Spleen (tissue), 11 donors: ENCODE measurements at regions not wholly inside any gene's neighbourhood (a gene's known extent, or its start where the extent isn't known, plus 50 kb on each side); places are given as distances from the start of the nearest gene placed in this dataset.

Experiments used
- DNase-seq: peaks from one replicate; pipeline ENCODE4 v3.0.0-alpha.2; 2020
- H3K27ac ChIP-seq, 8 donors: fragments of 200-600 bp; sonication (generic) in 7 of 8; 1 replicate in 4 of 8; 2 replicates in 4 of 8; pipeline versions ENCODE4 v1.5.0 to v1.8.0; 2016 to 2021; ENCODE audit warnings: inconsistent platforms in 4 of 8, mild to moderate bottlenecking in 4 of 8, moderate library complexity in 1 of 8
- H3K27me3 ChIP-seq, 7 donors: fragments of 200-600 bp; sonication (generic) in 6 of 7; replicated peaks in 1 of 7; 1 replicate in 4 of 7; 2 replicates in 3 of 7; pipeline versions ENCODE4 v1.5.0 to v1.8.0; 2016 to 2021; ENCODE audit warnings: inconsistent platforms in 3 of 7, mild to moderate bottlenecking in 1 of 7
- H3K36me3 ChIP-seq, 6 donors: fragments of 200-600 bp; sonication (generic) in 5 of 6; 1 replicate in 4 of 6; 2 replicates in 2 of 6; pipeline versions ENCODE4 v1.5.0 to v1.8.0; 2016 to 2021; ENCODE audit warnings: inconsistent platforms in 2 of 6
- H3K4me1 ChIP-seq, 6 donors: fragments of 200-600 bp; sonication (generic) in 5 of 6; 1 replicate in 3 of 6; 2 replicates in 3 of 6; pipeline versions ENCODE4 v1.5.0 to v1.8.0; 2016 to 2021; ENCODE audit warnings: inconsistent platforms in 3 of 6
- H3K4me3 ChIP-seq, 8 donors: fragments of 200-600 bp; sonication (generic) in 7 of 8; 1 replicate in 4 of 8; 2 replicates in 4 of 8; pipeline versions ENCODE4 v1.5.0 to v1.8.0; 2016 to 2021; ENCODE audit warnings: inconsistent platforms in 4 of 8, mild to moderate bottlenecking in 4 of 8, moderate library complexity in 2 of 8
- H3K9me3 ChIP-seq, 8 donors: fragments of 200-600 bp; sonication (generic) in 7 of 8; 1 replicate in 4 of 8; 2 replicates in 4 of 8; pipeline versions ENCODE4 v1.5.0 to v1.8.0; 2016 to 2021; ENCODE audit warnings: inconsistent platforms in 4 of 8
- POLR2A ChIP-seq, 3 donors: fragments of 450-650 bp; IDR thresholded peaks; one replicate each; pipeline ENCODE4 v1.5.1; 2017; ENCODE audit warnings: antibody characterized with exemption in 3 of 3, mild to moderate bottlenecking in 1 of 3
- POLR2AphosphoS5 ChIP-seq, 3 donors: sonication (generic); formaldehyde crosslinking; IDR thresholded peaks; one replicate each; pipeline ENCODE4 v1.5.1; 2017; ENCODE audit warnings: antibody characterized with exemption in 3 of 3
- WGBS, 5 donors: extraction: QIAGEN DNeasy Blood & Tissue Kit in 3 of 5; methylation state at CpG; one replicate each; pipeline versions ENCODE4 v1.1.5 to v1.1.7; 2013 to 2018; 5-methylcytosine and 5-hydroxymethylcytosine counted together
- intact Hi-C: fragments of 100-400 bp; cut with DNase I; formaldehyde crosslinking; loops from one replicate; pipeline ENCODE4 v1.15.0; 2023; ENCODE audit warnings: low total_unique reads
- TF ChIP-seq, protein P1 (sequence below), 11 experiments: fragments of 200-600 bp in 7 of 11; fragments of 450-650 bp in 4 of 11; sonication (generic) in 4 of 11; IDR thresholded peaks in 8 of 11; conservative IDR thresholded peaks in 3 of 11; 1 replicate in 7 of 11; 2 replicates in 4 of 11; pipeline versions ENCODE4 v1.4.0 to v1.8.0; 2016 to 2021; ENCODE audit warnings: antibody characterized with exemption in 11 of 11, inconsistent platforms in 4 of 11, mild to moderate bottlenecking in 1 of 11
- donor health status: healthy with polysubstance abuse.
- donor health status: DM: no; HTN: no; CAD: no; lungs with moderate emphysema.
- donor health status: DM: no; HTN: no; CAD: no.
- donor health status: Bipolar disorder and iron deficiency.
- donor health status: healthy.
- donor health status: DM: no; HTN: no; CAD: no.
- donor health status: DM: yes; HTN: yes; CAD: no.

DNA sequence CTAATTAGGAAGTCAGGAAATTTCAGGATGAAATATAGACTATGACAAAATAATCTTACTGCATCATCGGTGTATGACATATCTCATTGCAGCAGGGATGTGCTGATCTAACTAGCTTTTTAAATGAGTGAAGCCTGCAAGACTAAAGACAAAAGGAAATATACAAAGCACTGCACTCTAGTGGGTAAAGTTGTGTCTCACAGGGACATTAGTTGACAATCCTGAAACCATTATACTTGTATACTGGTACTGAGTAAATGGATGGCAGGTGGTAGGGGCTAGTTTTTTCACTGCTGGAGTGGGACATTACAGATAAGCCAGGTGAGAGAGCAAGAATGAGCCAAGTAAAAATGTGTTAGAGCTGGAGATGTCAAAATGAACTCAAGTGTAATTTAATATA is 317.5 kb upstream of the RAB6C start:
- H3K9me3 ChIP-seq: peaks cover 0 to 12% (median 6%) of the 10 kb centered on the region in 8 donors
- H3K36me3 ChIP-seq: no peaks in the 10 kb centered on the region
- intact Hi-C loops: no loop called here
- TF ChIP-seq POLR2AphosphoS5 (IDR thresholded peaks at IDR 0.05): no peak
- TF ChIP-seq, protein P1, sequence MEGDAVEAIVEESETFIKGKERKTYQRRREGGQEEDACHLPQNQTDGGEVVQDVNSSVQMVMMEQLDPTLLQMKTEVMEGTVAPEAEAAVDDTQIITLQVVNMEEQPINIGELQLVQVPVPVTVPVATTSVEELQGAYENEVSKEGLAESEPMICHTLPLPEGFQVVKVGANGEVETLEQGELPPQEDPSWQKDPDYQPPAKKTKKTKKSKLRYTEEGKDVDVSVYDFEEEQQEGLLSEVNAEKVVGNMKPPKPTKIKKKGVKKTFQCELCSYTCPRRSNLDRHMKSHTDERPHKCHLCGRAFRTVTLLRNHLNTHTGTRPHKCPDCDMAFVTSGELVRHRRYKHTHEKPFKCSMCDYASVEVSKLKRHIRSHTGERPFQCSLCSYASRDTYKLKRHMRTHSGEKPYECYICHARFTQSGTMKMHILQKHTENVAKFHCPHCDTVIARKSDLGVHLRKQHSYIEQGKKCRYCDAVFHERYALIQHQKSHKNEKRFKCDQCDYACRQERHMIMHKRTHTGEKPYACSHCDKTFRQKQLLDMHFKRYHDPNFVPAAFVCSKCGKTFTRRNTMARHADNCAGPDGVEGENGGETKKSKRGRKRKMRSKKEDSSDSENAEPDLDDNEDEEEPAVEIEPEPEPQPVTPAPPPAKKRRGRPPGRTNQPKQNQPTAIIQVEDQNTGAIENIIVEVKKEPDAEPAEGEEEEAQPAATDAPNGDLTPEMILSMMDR (IDR thresholded peaks at IDR 0.05 in 8 of 11, conservative IDR thresholded peaks at IDR 0.05 in 3 of 11): no peak
- no peak for TF ChIP-seq POLR2A (IDR thresholded peaks at IDR 0.05)
- H3K4me1 ChIP-seq: no peaks in the 10 kb centered on the region
- 81 to 90% (median 85%) methylated on average over 1 of the region's 1 CpG for WGBS, 5 donors
- no peak overlapping the region for H3K4me3 ChIP-seq
- no peak for DNase-seq
- H3K27me3 ChIP-seq: no peaks in the 10 kb centered on the region
- no peak overlapping the region for H3K27ac ChIP-seq

DNA sequence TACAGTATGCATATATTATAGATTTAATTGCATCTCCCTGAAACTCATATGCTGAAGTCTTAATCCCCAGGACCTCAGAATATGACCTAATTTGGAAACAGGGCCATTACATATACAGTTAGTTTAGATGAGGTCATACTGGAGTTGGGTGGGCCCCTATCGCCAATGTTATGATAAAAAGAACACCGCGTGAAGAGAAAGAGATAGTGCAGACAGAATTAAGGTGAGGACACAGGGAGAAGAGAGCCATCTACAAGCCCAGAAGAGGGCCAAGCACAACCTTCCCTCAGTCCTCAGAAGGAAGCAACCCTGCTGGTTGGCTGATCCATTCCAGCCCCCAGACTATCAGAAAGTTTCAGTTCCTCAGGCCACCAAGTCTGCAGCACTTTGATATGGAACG is 311.9 kb upstream of the RAB6C start:
- Histone ChIP-seq H3K9me3 (no peaks in the 10 kb centered on the region), H3K27me3 (no peaks in the 10 kb centered on the region), H3K4me3 (no peak overlapping the region), H3K27ac (no peak overlapping the region), H3K4me1 (no peaks in the 10 kb centered on the region), H3K36me3 (no peaks in the 10 kb centered on the region)
- 83 to 97% (median 88%) methylated on average over 4 of the region's 4 CpGs for WGBS, 5 donors
- TF ChIP-seq, protein P1 (IDR thresholded peaks at IDR 0.05 in 8 of 11, conservative IDR thresholded peaks at IDR 0.05 in 3 of 11): no peak
- TF ChIP-seq POLR2A (IDR thresholded peaks at IDR 0.05) (no peak), POLR2AphosphoS5 (IDR thresholded peaks at IDR 0.05) (no peak)
- intact Hi-C loops: no loop called here
- no peak for DNase-seq

DNA sequence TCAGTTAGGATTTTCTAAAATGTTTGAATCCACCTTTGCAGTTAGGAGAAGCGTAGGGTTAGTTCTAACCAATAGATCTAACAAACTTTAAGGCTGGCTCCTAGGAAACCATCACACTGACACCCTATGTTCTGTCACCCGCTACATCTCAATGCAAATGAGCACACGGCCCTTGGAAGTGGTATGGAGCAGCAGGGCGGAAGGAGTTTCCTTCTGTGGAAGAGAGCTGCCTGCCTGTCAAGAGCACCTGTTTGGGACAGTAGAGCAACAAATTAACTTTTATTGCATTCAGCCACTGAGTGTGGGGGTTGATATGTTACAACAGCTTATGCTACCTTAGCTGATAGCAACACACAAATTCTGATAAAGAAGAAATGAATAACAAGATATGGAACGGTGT is 306.9 kb upstream of the RAB6C start:
- 66 to 90% (median 73%) methylated on average over 5 of the region's 5 CpGs for WGBS, 5 donors
- intact Hi-C loops: no loop called here
- H3K4me1 ChIP-seq: no peaks in the 10 kb centered on the region
- H3K27ac ChIP-seq: no peak overlapping the region
- no peaks in the 10 kb centered on the region for H3K9me3 ChIP-seq
- H3K36me3 ChIP-seq: no peaks in the 10 kb centered on the region
- TF ChIP-seq, protein P1 (IDR thresholded peaks at IDR 0.05 in 8 of 11, conservative IDR thresholded peaks at IDR 0.05 in 3 of 11): no peak
- no peak for TF ChIP-seq POLR2AphosphoS5 (IDR thresholded peaks at IDR 0.05)
- TF ChIP-seq POLR2A (IDR thresholded peaks at IDR 0.05): no peak
- no peak for DNase-seq
- no peak overlapping the region for H3K4me3 ChIP-seq
- no peaks in the 10 kb centered on the region for H3K27me3 ChIP-seq

DNA sequence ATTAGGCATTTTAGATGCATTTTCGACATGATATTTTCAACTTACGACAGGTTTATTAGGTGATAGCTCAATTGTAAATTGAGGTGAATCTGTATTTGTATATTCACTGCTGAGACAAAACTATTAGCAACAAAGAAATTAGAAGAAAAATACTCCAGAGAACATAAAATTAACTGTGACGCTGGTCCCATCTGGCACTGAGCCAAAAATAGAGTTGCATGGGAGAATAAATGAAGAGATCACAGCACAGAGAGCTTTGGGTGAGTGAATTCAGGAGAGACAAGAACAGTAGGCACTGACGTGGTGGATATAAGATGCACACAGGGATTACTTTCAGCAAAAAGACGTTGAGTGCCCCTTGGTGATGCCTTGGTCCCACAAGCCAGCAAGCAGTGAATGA is 306.2 kb upstream of the RAB6C start:
- no peaks in the 10 kb centered on the region for H3K4me1 ChIP-seq
- no peak overlapping the region for H3K4me3 ChIP-seq
- no peak for TF ChIP-seq POLR2A (IDR thresholded peaks at IDR 0.05)
- TF ChIP-seq, protein P1 (IDR thresholded peaks at IDR 0.05 in 8 of 11, conservative IDR thresholded peaks at IDR 0.05 in 3 of 11): no peak
- no peak for TF ChIP-seq POLR2AphosphoS5 (IDR thresholded peaks at IDR 0.05)
- no peaks in the 10 kb centered on the region for H3K36me3 ChIP-seq
- H3K27ac ChIP-seq: no peak overlapping the region
- WGBS, 5 donors: 56 to 75% (median 64%) methylated on average over 5 of the region's 5 CpGs
- no peaks in the 10 kb centered on the region for H3K9me3 ChIP-seq
- H3K27me3 ChIP-seq: no peaks in the 10 kb centered on the region
- intact Hi-C loops: no loop called here
- DNase-seq: no peak
